ENCODE measurements at regions not wholly inside any gene's neighbourhood (a gene's known extent, or its start where the extent isn't known, plus 50 kb on each side); places are given as distances from the start of the nearest gene placed in this dataset.
"Not testable (repeated sequence)": the region's sequence is repeated elsewhere in the genome, so short reads cannot be mapped to it uniquely, and the experiment has no call there.

GRCh38 chr10:62981096-62981495 is 152.0 kb upstream of the NRBF2 start:
- H3K27me3 Mint-ChIP-seq = peaks cover 3% of the 10 kb centered on the region
- CTCF ChIA-PET = no interaction called here
- H3K36me3 Mint-ChIP-seq = no peaks in the 10 kb centered on the region
- no peaks in the 10 kb centered on the region for H3K9me3 Mint-ChIP-seq
- no peak overlapping the region for H3K4me3 Mint-ChIP-seq
- H3K4me1 Mint-ChIP-seq = no peaks in the 10 kb centered on the region
- no peak for DNase-seq
- H3K27ac Mint-ChIP-seq = no peak overlapping the region

DNA sequence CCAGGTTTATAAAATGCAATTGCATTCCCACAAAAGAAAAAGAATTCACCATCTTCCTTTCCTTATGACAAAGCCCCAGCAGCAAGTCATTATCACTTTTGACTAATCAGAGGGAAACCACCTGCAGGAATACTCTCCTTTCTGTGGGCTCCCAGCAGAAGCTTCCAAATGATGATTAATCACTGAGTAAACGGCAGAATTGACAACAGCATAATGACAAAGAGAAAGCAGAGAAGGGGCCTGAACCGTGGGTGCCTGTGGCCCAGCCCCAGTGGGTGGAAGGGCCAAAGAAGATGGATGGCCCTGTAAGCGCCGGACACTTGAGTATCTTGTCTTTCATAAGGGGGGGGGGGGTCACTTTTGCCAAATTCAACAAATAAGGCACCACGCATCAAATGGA is 152.4 kb upstream of the NRBF2 start:
- H3K9me3 Mint-ChIP-seq = no peaks in the 10 kb centered on the region
- H3K4me1 Mint-ChIP-seq = no peaks in the 10 kb centered on the region
- CTCF ChIA-PET = no interaction called here
- H3K36me3 Mint-ChIP-seq = no peaks in the 10 kb centered on the region
- no peak for DNase-seq
- peaks cover 3% of the 10 kb centered on the region for H3K27me3 Mint-ChIP-seq
- no peak overlapping the region for H3K4me3 Mint-ChIP-seq
- no peak overlapping the region for H3K27ac Mint-ChIP-seq

- H3K27ac Mint-ChIP-seq = no peak overlapping the region
- CTCF ChIA-PET = no interaction called here
These were observed 153.2 kb upstream of the NRBF2 start for GRCh38 chr10:62979921-62980320.

GRCh38 chr10:62978482-62978881 is 154.6 kb upstream of the NRBF2 start:
- CTCF ChIA-PET = no interaction called here
- Mint-ChIP-seq H3K4me3 (no peak overlapping the region), H3K27me3 (peaks cover 3% of the 10 kb centered on the region), H3K9me3 (peaks cover 3% of the 10 kb centered on the region), H3K4me1 (no peaks in the 10 kb centered on the region), H3K36me3 (no peaks in the 10 kb centered on the region), H3K27ac (no peak overlapping the region)
- DNase-seq = no peak

More at GRCh38 chr10:62979921-62980320, 153.2 kb upstream of the NRBF2 start:
- Mint-ChIP-seq H3K9me3 (peaks cover 3% of the 10 kb centered on the region), H3K36me3 (no peaks in the 10 kb centered on the region), H3K4me1 (no peaks in the 10 kb centered on the region), H3K27me3 (peaks cover 3% of the 10 kb centered on the region), H3K4me3 (no peak overlapping the region)
- DNase-seq = no peak

DNA sequence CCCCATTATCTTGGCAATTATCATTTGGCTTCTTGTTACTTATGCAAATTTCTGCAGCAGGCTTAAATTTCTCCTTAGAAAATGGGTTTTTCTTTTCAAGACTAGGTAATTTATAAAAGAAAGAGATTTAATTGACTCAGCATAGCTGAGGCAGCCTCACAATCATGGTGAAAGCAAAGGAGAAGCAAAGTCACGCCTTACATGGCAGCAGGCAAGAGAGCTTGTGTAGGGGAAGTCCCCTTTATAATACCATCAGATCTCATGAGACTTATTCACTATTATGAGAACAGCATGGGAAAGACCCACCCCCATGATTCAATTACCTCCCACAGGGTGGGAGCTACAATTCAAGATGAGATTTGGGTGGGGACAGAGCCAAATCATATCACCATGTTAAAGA is 158.3 kb upstream of the NRBF2 start:
- CTCF ChIA-PET, H3K4me3 Mint-ChIP-seq, DNase-seq, H3K4me1 Mint-ChIP-seq, H3K36me3 Mint-ChIP-seq, H3K9me3 Mint-ChIP-seq, H3K27me3 Mint-ChIP-seq, H3K27ac Mint-ChIP-seq: not testable (repeated sequence)

GRCh38 chr10:62972103-62972502 is 155.9 kb upstream of the EGR2 start:
- no peaks in the 10 kb centered on the region for H3K4me1 Mint-ChIP-seq
- H3K9me3 Mint-ChIP-seq = peaks cover 3% of the 10 kb centered on the region
- DNase-seq = no peak
- H3K27me3 Mint-ChIP-seq = peaks cover 2% of the 10 kb centered on the region
- H3K36me3 Mint-ChIP-seq = no peaks in the 10 kb centered on the region
- CTCF ChIA-PET = no interaction called here
- H3K27ac Mint-ChIP-seq = no peak overlapping the region
- no peak overlapping the region for H3K4me3 Mint-ChIP-seq

GRCh38 chr10:62964026-62964425 is 147.9 kb upstream of the EGR2 start:
- H3K27ac Mint-ChIP-seq = no peak overlapping the region
- CTCF ChIA-PET = no interaction called here
- peaks cover 25% of the 10 kb centered on the region for H3K27me3 Mint-ChIP-seq
- no peaks in the 10 kb centered on the region for H3K4me1 Mint-ChIP-seq
- H3K4me3 Mint-ChIP-seq = no peak overlapping the region
- H3K9me3 Mint-ChIP-seq = no peaks in the 10 kb centered on the region
- no peak for DNase-seq
- H3K36me3 Mint-ChIP-seq = no peaks in the 10 kb centered on the region

DNA sequence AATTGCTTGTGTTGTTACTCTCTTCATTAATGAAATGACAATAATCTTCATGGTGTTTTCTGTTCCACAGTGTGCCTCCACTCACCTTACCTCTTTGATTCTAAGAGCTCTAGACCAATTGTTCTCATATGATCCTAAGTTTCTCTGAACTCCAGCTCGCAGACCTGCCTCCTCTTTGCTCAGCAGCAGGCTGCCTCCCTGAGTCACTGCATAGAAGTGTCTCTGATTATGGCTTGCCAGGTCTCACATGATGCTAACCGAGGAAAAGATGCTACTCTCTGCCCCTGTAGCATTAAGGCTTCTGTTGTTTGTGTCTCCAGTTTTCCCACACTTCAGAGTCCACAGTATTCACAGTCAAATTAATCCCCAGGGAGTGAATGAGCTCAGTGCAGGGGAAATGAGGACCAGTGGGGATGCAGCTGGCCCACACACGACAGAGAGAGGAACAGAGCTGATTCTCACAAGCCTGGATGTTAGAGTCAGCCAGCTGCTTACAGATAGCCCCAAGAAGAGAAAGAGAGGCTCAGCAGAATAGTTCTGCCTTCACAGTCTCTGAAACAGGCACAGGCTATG is 145.9 kb upstream of the EGR2 start:
- Mint-ChIP-seq H3K27ac (no peak overlapping the region), H3K4me3 (no peak overlapping the region), H3K27me3 (peaks cover 27% of the 10 kb centered on the region), H3K9me3 (no peaks in the 10 kb centered on the region), H3K36me3 (no peaks in the 10 kb centered on the region), H3K4me1 (no peaks in the 10 kb centered on the region)
- DNase-seq = no peak
- CTCF ChIA-PET = no interaction called here

- Mint-ChIP-seq H3K4me3 (no peak overlapping the region), H3K27ac (no peak overlapping the region), H3K9me3 (no peaks in the 10 kb centered on the region), H3K4me1 (no peaks in the 10 kb centered on the region), H3K36me3 (no peaks in the 10 kb centered on the region), H3K27me3 (peaks cover 22% of the 10 kb centered on the region)
- CTCF ChIA-PET = no interaction called here
- DNase-seq = no peak
These were observed 144.2 kb upstream of the EGR2 start for GRCh38 chr10:62960416-62960815.

GRCh38 chr10:62959553-62959952 is 143.4 kb upstream of the EGR2 start:
- peaks cover 22% of the 10 kb centered on the region for H3K27me3 Mint-ChIP-seq
- H3K4me3 Mint-ChIP-seq = no peak overlapping the region
- no peaks in the 10 kb centered on the region for H3K36me3 Mint-ChIP-seq
- no peaks in the 10 kb centered on the region for H3K4me1 Mint-ChIP-seq
- DNase-seq = no peak
- CTCF ChIA-PET = no interaction called here
- no peak overlapping the region for H3K27ac Mint-ChIP-seq
- H3K9me3 Mint-ChIP-seq = no peaks in the 10 kb centered on the region

GRCh38 chr10:62958980-62959379 is 142.8 kb upstream of the EGR2 start:
- no peak overlapping the region for H3K4me3 Mint-ChIP-seq
- no peak overlapping the region for H3K27ac Mint-ChIP-seq
- CTCF ChIA-PET = no interaction called here
- no peak for DNase-seq
- H3K36me3 Mint-ChIP-seq = no peaks in the 10 kb centered on the region
- no peaks in the 10 kb centered on the region for H3K4me1 Mint-ChIP-seq
- H3K27me3 Mint-ChIP-seq = peaks cover 22% of the 10 kb centered on the region
- H3K9me3 Mint-ChIP-seq = no peaks in the 10 kb centered on the region

- Mint-ChIP-seq H3K36me3 (no peaks in the 10 kb centered on the region), H3K27me3 (no peaks in the 10 kb centered on the region), H3K9me3 (peaks cover 2% of the 10 kb centered on the region), H3K27ac (no peak overlapping the region), H3K4me3 (no peak overlapping the region), H3K4me1 (no peaks in the 10 kb centered on the region)
- CTCF ChIA-PET = no interaction called here
- no peak for DNase-seq
These were observed 130.1 kb upstream of the EGR2 start for GRCh38 chr10:62946278-62946677.

GRCh38 chr10:62939698-62940097 is 123.5 kb upstream of the EGR2 start:
- no peaks in the 10 kb centered on the region for H3K36me3 Mint-ChIP-seq
- no peaks in the 10 kb centered on the region for H3K4me1 Mint-ChIP-seq
- no peak for DNase-seq
- H3K4me3 Mint-ChIP-seq = no peak overlapping the region
- CTCF ChIA-PET = interaction anchor here (1.0 kb wide), 1 partner anchor 24 kb away, joined by 3 read pairs; no protein-coding TSS in a partner anchor
- H3K9me3 Mint-ChIP-seq = no peaks in the 10 kb centered on the region
- no peak overlapping the region for H3K27ac Mint-ChIP-seq
- no peaks in the 10 kb centered on the region for H3K27me3 Mint-ChIP-seq

DNA sequence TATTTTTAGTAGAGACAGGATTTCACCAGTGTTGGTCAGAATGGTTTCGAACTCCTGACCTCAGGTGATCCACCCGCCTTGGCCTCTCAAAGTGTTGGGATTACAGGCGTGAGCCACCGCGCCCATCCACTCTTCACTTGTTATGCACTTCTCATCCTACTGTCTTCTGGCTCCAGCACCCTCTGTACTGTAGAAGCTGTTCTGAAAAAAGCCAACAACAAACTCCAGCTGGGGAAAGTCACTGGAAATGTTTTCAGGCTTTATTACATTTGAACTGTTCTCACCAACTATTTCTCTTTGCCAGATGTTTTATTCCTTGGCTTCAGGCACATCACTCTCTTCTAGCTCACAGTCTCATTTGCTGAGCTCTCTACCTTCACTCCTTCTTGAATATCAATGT is 122.5 kb upstream of the EGR2 start:
- peaks cover 9% of the 10 kb centered on the region for H3K27me3 Mint-ChIP-seq
- no peaks in the 10 kb centered on the region for H3K36me3 Mint-ChIP-seq
- no peak overlapping the region for H3K27ac Mint-ChIP-seq
- H3K9me3 Mint-ChIP-seq = no peaks in the 10 kb centered on the region
- H3K4me3 Mint-ChIP-seq = no peak overlapping the region
- DNase-seq = no peak
- CTCF ChIA-PET = no interaction called here
- no peaks in the 10 kb centered on the region for H3K4me1 Mint-ChIP-seq

- Mint-ChIP-seq H3K4me3 (no peak overlapping the region), H3K36me3 (no peaks in the 10 kb centered on the region), H3K27ac (no peak overlapping the region), H3K27me3 (peaks cover 13% of the 10 kb centered on the region), H3K4me1 (no peaks in the 10 kb centered on the region), H3K9me3 (no peaks in the 10 kb centered on the region)
- DNase-seq = no peak
- CTCF ChIA-PET = no interaction called here
These were observed 121.5 kb upstream of the EGR2 start for GRCh38 chr10:62937674-62938073.

DNA sequence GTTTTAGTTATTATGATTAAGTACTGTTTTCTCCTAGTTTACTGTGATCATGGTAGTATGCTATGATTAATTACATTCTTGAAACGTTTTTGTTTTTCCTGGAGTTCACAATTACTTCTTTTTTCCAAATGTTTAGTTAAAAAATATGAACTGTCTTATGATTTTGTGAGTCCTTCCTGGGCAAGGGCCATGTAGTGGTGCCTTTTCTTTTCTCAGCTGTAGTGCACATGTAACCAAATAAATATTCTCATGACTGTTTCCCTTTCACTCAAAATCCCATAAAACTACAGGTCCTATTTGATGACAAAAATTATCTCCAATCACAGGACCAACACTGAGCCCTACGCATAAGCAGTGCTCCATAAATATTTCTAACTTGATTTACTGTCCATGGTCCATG is 118.9 kb upstream of the EGR2 start:
- DNase-seq = no peak
- Mint-ChIP-seq H3K27me3 (peaks cover 13% of the 10 kb centered on the region), H3K4me3 (no peak overlapping the region), H3K27ac (no peak overlapping the region), H3K9me3 (no peaks in the 10 kb centered on the region), H3K36me3 (no peaks in the 10 kb centered on the region), H3K4me1 (no peaks in the 10 kb centered on the region)
- CTCF ChIA-PET = no interaction called here
